GM19395 (cell line): ENCODE measurements at regions not wholly inside any gene's neighbourhood (a gene's known extent, or its start where the extent isn't known, plus 50 kb on each side); places are given as distances from the start of the nearest gene placed in this dataset.
"Not testable (repeated sequence)": the region's sequence is repeated elsewhere in the genome, so short reads cannot be mapped to it uniquely, and the experiment has no call there.

ENCODE experiments used
- ATAC-seq: cut with Tn5 transposase; IDR thresholded peaks from one replicate; pipeline ENCODE4 v1.9.1; 2021; ENCODE audit warnings: mild to moderate bottlenecking, moderate library complexity; ENCODE audit not compliant: unreplicated experiment

DNA sequence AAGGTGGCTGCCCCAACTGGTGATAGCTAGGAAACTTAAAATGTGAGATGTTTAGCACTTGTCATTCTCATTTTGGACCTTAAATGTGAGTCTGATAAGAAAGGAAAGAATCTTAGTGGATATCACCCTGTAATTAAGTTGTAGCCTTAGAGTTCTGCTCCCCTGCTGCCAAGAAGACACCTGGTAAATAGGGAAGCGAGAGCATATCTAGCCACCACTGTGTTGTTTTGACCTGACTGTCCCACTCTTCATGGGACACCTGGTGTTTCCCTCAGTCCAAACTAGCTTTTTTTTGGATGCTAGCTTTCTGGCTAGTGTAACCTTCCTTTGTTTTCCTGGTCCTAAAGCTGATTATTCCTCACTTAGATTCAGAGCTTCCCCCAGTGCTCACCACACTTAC lies 357.6 kb downstream of the RAD51AP2 start:
- ATAC-seq, result peak; percentile 88

DNA sequence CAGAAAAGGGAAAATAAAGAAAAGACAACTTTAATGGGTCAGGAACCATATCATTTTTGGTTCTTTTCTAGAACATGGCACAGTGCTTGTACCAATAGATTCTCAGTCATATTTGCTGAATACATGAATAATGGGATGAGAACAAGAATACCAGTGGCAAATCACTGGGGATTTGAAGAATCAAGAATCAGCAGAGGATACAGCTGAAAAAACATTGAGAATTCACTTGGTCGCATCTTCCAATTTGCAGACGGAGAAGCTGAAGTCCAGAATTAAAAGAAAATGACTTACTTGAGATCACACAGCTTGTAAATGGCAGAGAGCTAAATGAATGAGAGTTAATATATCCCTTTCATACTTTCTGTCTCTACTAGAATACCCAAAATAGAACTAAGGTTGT lies 362.2 kb downstream of the RAD51AP2 start:
- ATAC-seq, result no peak

DNA sequence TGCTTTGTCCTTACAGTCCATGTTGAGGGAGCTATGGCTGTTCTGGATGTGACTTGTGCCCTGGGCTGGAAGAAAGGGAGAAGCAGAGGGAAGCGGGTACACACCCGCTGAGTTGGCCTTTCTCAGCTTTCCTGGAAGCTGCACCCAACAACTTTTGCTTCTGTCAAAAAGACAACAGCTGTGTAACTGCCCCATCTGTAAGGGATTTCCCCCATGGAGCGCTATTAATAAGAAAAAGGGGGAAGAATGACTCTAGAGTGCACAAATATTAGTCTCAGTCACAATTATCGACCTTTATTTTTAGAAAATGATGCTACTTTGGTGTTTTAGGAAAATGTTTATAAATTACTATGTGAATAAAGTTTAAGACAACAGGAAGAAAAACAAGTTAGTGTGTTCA lies 368.3 kb downstream of the RAD51AP2 start:
- peak; percentile 59 for ATAC-seq

DNA sequence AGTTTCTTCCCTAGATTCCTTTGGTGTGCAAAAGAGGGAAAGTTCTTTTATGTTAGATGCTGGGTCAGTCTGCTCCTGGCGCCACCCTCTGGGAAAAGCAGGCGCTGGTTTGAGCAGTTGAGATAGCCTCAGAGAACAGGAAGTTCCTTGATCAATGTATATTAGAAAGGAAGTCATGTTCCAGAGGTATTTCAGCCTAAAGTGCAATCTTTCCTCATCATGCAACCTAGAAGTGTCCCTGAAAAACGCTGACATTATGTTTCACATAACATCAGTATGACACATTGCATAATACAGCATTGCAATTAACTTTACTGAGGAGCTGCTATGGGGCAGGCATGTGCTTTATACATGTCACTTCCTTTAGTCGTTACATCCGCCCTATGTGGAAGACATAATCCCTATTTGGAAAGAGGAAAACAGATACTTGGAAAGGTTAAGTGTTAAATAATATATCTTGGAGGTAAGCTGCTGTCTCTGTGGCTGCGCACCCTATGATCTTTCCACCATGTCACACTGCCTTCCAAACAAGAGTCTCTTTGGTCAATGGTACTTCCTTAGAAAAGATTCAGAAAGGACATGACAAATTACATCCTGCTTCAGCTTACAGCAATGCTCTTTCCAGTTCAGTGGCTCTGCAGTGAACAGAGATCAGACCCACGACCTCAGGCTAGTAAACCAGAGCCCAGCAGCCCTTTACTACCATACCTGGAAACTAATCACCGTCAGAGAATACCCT lies 369.7 kb downstream of the RAD51AP2 start:
- ATAC-seq, result peak; percentile 51

DNA sequence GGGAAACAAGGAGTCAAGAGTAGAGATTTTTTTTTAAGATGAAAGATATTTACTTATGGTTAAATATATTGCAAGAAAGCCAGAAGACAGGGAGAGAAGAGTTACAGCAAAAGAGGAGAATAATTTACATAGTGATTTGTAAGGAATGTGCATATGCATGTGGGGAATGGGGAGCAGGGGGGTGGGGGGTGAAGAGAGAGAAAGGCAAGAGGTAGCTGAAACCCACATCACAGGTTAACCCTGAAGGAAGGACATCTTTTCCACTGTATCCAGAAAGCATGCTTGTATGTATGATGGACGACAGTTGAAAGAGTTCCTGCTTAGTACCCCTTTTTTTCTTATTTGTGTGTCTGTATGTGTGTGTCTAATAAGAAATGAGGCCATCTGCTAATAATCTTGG lies 371.9 kb downstream of the RAD51AP2 start:
- no peak for ATAC-seq

DNA sequence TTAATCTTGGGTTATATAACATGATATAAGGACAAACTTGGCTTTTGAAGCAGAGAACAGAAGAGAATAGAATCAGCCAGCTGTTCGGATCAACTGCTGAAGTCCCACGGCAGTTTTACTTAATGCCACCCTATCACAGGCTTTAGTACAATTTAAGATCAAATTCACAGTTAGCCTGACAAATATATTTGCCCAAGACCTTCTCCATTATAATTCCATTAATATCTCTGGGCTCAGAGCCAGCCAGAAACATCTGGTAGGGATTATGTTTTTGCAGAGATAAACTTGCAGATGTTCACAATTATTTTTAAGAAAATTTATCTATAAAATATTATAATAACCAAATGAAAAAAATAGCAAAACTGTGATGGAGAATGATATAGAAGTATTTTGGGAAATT lies 381.4 kb downstream of the RAD51AP2 start:
- ATAC-seq, result no peak

DNA sequence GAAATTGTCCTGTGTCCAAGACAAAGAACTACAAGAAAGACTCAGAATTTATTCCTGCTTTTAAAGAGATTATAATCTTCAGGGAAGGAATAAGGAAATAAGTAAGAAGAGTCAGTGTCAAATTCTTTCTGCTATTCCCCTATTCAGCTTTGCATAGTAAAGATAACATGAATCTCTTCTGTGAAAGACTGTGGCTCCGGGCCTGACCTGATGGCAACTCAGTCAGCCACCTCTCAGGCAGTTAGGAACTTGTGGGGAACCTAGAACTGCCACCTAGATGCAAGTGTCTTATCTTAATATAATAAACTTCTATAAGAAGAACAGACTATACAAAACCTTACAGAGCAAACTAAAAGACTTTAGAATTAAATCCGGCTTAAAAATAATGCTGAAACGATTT lies 382.0 kb downstream of the RAD51AP2 start:
- ATAC-seq, result no peak

DNA sequence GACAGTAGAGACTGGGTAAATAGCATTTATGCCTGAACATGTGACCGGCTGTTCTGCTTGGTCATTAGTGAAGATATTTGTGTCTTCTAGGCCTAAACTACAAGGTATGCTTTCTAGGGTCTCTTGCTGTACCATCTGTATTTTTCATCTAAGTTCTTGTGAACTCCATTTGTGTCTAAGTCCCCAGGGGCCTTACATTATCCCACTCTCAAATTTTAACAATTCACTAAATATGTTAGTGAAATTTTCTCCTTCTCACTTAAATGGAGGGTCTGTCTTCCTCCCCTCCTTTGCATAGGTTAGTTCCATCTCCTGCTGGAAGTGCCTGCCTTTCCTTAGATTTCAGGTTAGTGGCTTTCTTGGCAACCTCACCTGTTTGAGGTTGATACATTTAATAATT lies 382.6 kb downstream of the RAD51AP2 start:
- ATAC-seq, result no peak

DNA sequence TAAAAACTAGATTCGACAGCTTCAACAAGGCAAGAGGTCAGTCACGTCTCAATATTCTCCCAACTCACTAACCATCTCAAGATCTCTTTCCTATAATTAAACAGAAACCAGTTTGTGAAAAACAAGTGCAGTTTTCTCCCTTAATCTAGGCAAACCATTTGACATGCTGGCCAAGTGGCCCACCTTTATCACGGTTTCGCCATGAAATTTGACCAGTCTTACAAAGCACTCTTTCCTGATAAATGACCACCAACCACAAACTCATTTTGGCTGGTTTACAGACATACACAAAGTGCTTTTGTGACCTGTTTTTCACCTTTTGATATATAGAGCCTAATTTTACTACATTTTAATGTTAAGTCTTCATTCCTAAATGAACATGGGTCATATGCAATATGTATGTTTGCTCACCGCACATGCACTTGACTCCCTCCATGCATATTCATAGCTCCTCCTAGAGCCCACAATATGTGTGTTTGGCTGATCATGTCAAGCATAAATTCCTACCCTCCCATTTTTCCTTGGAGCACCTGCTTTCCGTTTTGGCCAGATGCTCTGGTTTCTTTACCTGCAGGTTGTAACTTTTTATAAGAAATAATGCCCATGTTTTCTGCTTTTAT lies 385.1 kb downstream of the RAD51AP2 start:
- ATAC-seq, result no peak

DNA sequence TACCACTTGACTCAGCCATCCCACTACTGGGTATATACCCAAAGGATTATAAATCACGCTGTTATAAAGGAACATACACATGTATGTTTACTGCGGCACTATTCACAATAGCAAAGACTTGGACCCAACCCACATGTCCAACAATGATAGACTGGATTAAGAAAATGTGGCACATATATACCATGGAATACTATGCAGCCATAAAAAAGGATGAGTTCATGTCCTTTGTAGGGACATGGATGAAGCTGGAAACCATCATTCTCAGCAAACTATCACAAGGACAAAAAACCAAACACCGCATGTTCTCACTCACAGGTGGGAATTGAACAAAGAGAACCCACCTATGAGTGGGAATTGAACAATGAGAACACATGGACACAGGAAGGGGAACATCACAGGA lies 387.6 kb downstream of the RAD51AP2 start:
- ATAC-seq, result not testable (repeated sequence)

DNA sequence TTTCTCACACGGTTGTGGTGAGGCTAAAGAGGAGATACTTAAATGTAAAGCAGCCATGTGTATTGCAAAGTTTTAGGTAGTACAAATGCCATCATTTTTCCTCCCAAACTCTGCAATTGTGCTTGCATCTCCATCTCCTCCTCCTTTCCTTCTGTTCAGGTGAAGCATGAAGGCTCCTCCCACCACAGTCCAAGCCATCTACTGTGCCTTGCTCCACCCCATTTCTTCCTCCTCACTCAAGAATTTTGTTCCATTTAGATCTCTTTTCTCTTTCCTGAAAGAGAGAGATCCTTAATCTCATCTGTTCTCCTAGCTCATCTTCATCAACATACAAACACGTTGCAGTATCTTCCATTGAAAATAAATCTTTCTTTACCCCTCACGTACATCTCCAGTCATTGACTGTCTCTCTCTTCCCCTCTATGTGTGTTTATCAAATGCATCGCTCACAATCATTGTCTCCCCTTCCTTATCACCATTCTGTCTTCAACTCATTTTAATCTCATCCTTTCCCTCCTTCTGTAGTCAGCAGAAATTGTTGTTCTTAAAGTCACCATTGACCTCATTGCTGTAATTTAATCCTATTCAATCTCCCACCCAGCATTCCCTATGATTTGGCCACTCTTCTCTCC lies 392.1 kb downstream of the RAD51AP2 start:
- ATAC-seq, result no peak

DNA sequence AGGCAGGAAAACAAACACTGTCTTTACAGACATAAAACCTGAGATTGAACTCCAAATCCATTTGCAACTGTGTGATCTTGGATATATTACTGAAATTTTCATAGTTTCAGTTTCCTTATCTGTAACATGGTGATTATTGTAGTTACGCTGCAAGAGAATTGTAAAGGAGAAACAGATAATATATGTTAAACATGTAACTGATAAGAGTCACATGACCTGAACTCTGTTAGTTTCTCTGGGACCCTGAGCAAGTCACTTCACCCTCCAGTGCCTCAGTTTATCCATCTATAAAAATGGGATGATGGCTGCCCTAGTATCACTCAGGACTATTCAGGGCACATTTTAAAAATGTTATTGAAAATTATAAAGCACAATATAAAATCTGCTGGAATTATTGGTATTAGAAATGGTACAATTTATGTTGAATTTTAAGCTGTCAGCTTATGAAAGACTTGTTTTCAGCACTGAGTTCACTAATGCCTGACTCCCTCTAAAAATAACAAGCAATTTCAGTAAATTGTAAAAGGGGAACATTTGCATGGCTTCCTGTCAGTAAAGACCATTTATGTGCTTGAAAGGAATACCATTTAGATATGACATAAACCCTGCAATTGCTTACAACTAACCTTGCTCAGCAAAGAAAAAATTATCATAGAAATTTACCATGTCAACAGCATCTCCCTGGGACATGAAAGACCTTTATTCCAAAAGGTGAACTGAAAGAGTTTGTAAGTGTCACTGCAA lies 393.5 kb downstream of the RAD51AP2 start:
- ATAC-seq, result no peak

DNA sequence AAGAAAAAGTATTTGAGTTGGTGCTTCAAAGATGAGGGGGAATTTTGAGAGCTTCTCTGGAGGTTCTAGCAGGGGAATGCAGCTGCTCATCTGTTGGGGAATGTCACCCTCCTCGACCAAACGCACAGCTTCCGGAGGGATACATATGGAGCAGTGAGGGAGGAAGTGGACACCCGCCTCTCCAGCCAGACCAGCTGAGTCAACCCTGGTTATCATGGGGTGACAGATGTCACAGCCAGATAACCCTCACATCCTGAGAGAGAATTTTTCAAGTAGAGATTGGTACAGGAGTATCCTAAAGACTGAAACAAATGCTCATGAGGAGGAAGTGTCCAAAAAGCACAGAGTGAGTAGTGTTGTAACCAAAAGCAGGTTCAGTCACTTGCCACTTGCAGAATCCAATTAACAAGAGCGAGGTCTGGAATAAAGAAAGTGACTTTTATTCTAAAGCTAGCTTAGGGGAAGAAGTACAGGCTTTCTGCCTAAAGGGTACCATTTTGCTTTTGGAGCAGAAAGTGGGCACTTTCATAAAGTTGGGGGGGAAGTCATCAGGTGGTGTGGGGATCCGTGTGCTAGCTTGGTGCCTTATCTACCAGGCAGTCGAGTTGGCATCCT lies 395.2 kb downstream of the RAD51AP2 start:
- ATAC-seq, result no peak

DNA sequence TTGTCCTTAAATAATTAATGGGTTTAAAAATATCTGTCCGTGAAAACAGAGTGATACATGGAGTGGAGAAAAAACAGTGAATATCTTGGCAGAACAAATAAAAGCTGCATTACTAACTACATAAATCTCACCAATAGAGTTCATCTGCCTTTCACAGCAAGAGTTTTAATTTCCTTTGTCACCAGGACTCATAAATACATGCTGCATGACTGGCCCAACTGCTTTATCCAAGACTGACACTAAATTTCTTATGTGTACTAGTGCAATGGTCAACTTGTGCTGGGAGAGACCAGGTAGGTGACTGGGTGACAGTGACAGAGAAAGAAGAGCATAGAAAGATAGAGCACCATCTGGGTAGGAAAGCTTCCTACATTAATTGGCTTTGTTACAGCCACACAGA lies 402.8 kb downstream of the RAD51AP2 start:
- ATAC-seq, result no peak

DNA sequence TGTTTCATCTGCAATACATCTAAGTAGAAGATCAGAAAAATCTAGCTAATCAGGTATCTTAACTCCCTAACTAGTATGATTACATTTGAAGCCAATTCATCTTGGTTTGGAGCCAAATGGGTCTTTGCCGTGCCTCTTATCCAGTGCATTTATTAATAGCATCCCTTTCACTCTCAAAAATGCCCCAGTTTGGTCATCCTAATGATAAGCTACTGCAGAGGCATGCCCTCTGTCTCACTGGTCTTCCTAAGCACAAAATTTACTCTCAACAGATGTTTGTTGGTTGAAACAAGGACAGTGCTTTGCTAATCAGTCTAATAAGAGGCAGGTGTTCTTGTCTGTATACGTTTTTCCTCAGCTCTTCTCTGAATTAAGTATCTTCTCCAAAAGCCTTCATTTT lies 403.2 kb downstream of the RAD51AP2 start:
- ATAC-seq, result no peak

DNA sequence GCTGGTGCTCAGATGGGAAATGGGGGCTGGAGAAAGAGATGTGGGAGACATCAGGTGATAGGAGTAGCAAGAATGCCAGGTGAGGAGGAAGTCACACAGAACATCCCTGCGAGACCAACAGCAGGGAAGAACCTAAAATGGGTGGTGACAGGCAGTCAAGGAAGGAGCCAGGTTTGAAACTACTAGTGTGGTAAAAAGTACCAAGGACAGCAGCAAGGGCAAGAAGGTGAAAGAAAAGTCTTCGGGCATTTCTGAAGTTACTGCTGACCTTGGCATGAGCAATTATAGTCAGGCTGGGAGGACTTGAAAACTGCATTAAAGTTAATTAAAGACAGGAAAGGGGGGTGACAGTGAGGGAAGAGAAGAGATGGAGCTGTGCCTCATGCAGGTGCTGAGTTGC lies 410.4 kb downstream of the RAD51AP2 start:
- no peak for ATAC-seq

DNA sequence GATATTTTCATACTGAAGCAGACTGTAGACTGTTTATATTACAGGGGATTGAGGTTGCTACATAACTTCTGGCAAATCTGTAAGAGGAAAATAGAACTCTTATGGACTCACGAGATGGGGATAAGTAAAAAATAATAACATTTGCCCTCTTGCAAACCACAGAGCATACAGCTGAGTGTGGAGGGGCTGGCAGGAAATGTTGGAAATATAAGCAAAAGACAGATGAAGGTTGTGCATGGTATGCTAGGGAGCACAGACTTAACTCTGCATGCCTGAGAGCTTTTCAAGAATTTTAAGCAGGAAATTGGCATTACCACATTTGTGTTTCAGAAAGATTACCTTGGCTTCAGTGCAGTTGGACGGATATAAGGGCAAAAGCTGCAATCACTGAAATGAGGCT lies 411.1 kb downstream of the RAD51AP2 start:
- ATAC-seq, result no peak

DNA sequence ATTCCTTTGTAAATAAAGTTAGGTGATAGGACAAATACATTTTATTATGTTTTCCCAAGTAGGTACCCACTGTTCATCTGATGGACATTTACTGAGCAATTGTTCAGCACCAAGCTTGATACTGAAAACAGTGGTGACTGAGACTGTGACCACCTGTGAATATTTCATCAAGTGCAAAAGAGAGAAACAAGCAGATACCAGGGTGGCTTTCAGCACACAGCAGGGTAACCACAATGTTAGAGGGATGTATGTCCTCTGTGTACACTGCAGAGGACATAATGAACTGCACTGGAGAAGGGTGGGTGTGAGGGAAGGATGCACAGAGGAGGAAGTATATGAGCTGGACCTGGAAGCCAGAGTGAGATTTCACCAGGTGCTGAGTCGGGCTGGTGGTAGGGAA lies 411.8 kb downstream of the RAD51AP2 start:
- peak; percentile 56 for ATAC-seq

DNA sequence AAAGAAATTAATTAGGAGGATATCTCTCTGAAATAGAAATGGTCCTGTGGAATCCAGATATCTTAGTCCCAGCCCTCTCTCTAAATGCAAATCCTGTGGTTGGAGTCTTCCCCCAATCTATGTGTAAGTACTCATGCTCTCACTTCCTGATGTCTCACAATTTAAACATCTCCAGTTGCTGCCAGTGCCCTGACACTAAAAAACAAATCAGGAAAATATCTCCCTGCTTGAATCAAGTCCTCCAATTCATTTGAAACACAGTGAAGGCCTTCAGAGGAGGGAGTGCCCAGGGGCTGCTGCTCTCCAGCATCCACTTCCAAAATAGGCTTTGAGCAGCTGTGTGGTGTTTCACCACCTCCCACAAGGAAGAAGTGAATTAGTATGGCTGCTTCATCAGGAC lies 413.8 kb downstream of the RAD51AP2 start:
- ATAC-seq, result peak; percentile 89

DNA sequence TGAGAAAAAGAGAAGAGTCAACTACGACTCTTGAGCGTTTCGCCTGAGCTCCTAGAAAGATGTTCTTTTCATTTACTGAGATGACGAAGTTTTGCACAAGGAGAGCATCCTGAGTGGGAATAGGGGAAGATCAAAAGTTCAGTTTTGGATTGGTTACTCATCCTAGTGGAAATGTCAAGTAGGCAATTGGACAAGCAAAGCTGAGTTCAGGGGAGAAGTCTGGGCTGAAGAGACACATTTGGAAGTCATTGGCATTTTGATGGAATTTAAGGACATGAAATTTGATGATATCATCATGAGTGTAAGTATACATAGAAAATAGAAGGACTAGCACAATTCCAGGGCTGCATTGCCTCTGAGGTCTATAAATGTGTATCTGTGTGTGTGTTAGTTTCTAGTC lies 416.6 kb downstream of the RAD51AP2 start:
- no peak for ATAC-seq

DNA sequence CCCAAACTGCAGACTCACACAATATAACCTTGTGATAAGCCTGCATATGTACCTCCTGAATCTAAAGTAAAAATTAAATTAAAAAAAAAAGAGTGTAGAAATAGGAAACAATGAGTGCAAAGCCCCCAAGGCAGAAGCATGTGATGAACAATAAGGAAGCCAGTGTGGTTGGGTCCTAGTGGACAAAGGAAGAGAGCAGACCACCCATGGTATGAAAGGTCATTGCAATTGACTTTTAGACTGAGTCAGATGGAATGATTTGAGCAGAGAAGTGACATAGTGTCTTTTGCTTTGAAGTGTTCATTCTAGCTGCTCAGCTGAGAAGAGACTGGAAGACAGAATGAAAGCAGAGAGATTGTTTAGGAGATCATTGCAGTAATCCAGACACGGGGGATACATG lies 417.1 kb downstream of the RAD51AP2 start:
- ATAC-seq, result no peak
